Caco-2 (cell line): ENCODE measurements at regions not wholly inside any gene's neighbourhood (a gene's known extent, or its start where the extent isn't known, plus 50 kb on each side); places are given as distances from the start of the nearest gene placed in this dataset.

ENCODE experiments used
- BruUV-seq: library from RNA; stranded (reverse); fragments of 400-500 nt; replicated peaks from 2 replicates; lab custom pipeline; 2021; lab: Mats Ljungman, UMichigan
- CTCF ChIA-PET: fragments of 300-600 bp; sonication (Branson Sonifier 250); formaldehyde crosslinking; loops from one replicate; lab custom pipeline; 2022; ENCODE audit warnings: antibody characterized with exemption; lab: Charles Lee
- POLR2A ChIA-PET: fragments of 300-600 bp; sonication (Branson Sonifier 250); formaldehyde crosslinking; loops from one replicate; lab custom pipeline; 2022; ENCODE audit warnings: antibody characterized with exemption; lab: Charles Lee
- DNase-seq, 2 experiments: peaks; one replicate each; pipeline versions ENCODE4 v3.0.0 to v3.0.0-alpha.2; 2020 to 2022
- H3K27me3 ChIP-seq: replicated peaks from 2 replicates; pipeline ENCODE4 v1.6.0; 2011; ENCODE audit warnings: low read length; ENCODE audit not compliant: control insufficient read depth, insufficient read depth
- H3K36me3 ChIP-seq: 2 replicates; pipeline ENCODE4 v1.5.1; 2011; ENCODE audit warnings: low read length; ENCODE audit not compliant: control insufficient read depth, insufficient read depth
- H3K4me1 ChIP-seq: fragments of 250-450 bp; sonication (Bioruptor Pico); 2 replicates; pipeline ENCODE4 v1.5.1; 2020; ENCODE audit warnings: mild to moderate bottlenecking
- H3K4me3 ChIP-seq: 2 replicates; pipeline ENCODE4 v1.5.1; 2011; ENCODE audit warnings: low read depth, mild to moderate bottlenecking, control low read depth, low read length
- H3K9me3 ChIP-seq: fragments of 250-450 bp; sonication (Bioruptor Pico); 2 replicates; pipeline ENCODE4 v1.5.1; 2020; ENCODE audit warnings: mild to moderate bottlenecking, moderate library complexity
- H3K27ac Mint-ChIP-seq: one replicate; pipeline ENCODE4 v1.8.0; 2022; ENCODE audit warnings: mixed read lengths; ENCODE audit not compliant: unreplicated experiment
- H3K27me3 Mint-ChIP-seq: one replicate; pipeline ENCODE4 v1.8.0; 2022; ENCODE audit warnings: mixed read lengths; ENCODE audit not compliant: insufficient read depth, unreplicated experiment
- H3K36me3 Mint-ChIP-seq: one replicate; pipeline ENCODE4 v1.8.0; 2022; ENCODE audit warnings: mild to moderate bottlenecking, mixed read lengths; ENCODE audit not compliant: insufficient read depth, unreplicated experiment
- H3K4me1 Mint-ChIP-seq: one replicate; pipeline ENCODE4 v1.8.0; 2022; ENCODE audit warnings: low read depth, mixed read lengths; ENCODE audit not compliant: unreplicated experiment
- H3K4me3 Mint-ChIP-seq: one replicate; pipeline ENCODE4 v1.8.0; 2022; ENCODE audit warnings: mild to moderate bottlenecking, moderate library complexity, mixed read lengths; ENCODE audit not compliant: unreplicated experiment
- H3K9me3 Mint-ChIP-seq: one replicate; pipeline ENCODE4 v1.8.0; 2022; ENCODE audit warnings: mixed read lengths; ENCODE audit not compliant: unreplicated experiment
- intact Hi-C: fragments of 100-400 bp; cut with micrococcal nuclease; formaldehyde crosslinking; loops from one replicate; pipeline ENCODE4 v1.10.0; 2022; ENCODE audit not compliant: unreplicated experiment
- TF ChIP-seq, protein P1 (sequence below), 2 experiments: fragments of 200-600 bp in 1 of 2; IDR thresholded peaks; 1 replicate in 1 of 2; 2 replicates in 1 of 2; pipeline versions ENCODE4 v1.5.1 to v1.8.0; 2011 to 2022; ENCODE audit warnings: antibody characterized with exemption in 1 of 2, control low read depth in 1 of 2, inconsistent platforms in 1 of 2, low read depth in 1 of 2, low read length in 1 of 2, mild to moderate bottlenecking in 1 of 2, moderate library complexity in 1 of 2; ENCODE audit not compliant: insufficient read depth in 1 of 2, severe bottlenecking in 1 of 2, unreplicated experiment in 1 of 2

DNA sequence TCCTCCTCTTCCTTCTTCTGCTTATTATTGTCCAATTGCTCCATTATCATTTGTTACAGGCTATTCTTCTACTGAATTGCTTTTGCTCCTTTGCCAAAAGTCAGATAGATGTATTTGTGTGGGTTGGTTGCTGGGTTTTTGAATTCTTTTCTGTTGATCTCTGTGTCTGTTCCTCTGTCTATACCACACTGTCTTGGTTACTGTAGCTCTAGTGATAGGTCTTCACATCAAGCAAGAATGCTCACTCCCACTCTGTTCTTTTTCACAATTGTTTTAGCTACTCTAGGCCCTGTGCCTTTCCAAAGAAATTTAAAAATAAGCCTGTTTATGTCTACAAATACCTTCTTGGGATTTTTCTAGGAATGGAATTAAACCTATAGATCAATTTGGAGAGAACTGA is 217.2 kb downstream of the GALR1 start:
- Mint-ChIP-seq H3K27me3 (peaks cover 7% of the 10 kb centered on the region), H3K36me3 (no peaks in the 10 kb centered on the region), H3K9me3 (no peaks in the 10 kb centered on the region), H3K27ac (no peak overlapping the region), H3K4me3 (no peak overlapping the region), H3K4me1 (no peaks in the 10 kb centered on the region)
- Histone ChIP-seq H3K4me1 (no peaks in the 10 kb centered on the region), H3K36me3 (no peaks in the 10 kb centered on the region), H3K9me3 (no peaks in the 10 kb centered on the region), H3K4me3 (no peak overlapping the region), H3K27me3 (no peaks in the 10 kb centered on the region)
- TF ChIP-seq, protein P1, sequence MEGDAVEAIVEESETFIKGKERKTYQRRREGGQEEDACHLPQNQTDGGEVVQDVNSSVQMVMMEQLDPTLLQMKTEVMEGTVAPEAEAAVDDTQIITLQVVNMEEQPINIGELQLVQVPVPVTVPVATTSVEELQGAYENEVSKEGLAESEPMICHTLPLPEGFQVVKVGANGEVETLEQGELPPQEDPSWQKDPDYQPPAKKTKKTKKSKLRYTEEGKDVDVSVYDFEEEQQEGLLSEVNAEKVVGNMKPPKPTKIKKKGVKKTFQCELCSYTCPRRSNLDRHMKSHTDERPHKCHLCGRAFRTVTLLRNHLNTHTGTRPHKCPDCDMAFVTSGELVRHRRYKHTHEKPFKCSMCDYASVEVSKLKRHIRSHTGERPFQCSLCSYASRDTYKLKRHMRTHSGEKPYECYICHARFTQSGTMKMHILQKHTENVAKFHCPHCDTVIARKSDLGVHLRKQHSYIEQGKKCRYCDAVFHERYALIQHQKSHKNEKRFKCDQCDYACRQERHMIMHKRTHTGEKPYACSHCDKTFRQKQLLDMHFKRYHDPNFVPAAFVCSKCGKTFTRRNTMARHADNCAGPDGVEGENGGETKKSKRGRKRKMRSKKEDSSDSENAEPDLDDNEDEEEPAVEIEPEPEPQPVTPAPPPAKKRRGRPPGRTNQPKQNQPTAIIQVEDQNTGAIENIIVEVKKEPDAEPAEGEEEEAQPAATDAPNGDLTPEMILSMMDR (IDR thresholded peaks at IDR 0.05; ENCODE audit: insufficient read depth in 1 of 2, low read depth in 1 of 2, low read length in 1 of 2, severe bottlenecking in 1 of 2, unreplicated experiment in 1 of 2) = no peak
- no peak for DNase-seq
- BruUV-seq = no TSS peak
- intact Hi-C loops = no loop called here
- ChIA-PET CTCF (no interaction called here), POLR2A (no interaction called here)

DNA sequence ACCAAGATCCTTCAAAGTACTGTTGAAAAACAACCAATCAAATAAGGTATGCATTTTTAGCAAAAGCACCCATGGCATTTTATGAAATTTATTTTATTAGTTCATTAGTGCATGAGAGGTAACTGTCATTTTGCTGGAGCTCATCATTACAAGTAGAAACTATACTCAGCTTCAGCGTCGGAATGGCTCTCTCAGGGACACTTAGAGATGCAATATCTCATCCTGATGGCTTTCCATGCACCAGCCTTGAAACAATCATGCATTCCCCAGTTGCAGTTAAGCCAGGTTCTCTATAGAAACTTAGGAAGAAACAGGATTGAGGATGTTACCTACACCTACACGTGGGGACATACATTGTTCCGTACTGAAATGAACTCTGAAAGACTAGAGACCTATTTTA is 219.5 kb downstream of the GALR1 start:
- Mint-ChIP-seq H3K27me3 (peaks cover 7% of the 10 kb centered on the region), H3K4me1 (no peaks in the 10 kb centered on the region)
- H3K9me3 ChIP-seq = no peaks in the 10 kb centered on the region

DNA sequence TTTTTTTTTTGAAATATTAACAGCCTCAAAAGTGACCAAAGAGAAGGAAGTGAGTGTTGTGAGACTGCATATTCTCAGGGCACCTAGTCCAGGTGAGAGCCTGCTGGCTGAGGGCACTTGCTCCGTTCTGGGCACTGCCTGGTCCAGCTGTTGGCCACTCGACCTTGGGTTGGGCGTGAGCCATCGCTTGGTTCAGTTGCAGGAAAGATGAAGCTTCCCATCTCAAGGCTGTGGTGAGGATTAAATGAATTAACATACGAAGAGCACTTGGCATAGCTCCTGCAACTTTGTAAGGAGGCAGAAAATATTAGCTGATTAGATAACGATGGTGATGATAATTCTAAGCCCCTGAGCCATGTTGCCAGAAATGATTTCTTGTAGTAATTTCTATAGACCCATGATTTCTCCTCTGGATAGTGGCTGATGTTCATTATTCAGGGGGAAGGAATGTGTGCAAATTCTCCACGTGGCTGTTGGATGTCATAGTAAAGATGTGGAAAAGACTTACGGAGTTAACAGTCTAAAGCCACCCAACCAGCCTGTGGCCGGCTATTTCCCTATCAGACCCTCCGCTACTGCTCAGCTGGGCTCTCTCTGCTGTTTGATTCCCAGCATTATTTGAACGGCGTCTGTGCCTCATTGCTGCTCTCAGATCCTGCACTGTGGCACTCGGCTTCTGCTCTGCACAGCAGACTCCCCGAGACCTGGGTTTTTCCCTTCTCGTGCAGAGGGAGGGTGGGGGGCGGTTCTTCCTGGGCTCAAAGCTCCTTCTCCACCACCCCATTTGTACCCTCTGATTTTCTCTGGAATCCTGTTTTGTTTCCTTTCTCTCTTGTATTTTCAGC is 221.1 kb downstream of the GALR1 start:
- TF ChIP-seq, protein P1 (IDR thresholded peaks at IDR 0.05; ENCODE audit: insufficient read depth in 1 of 2, low read depth in 1 of 2, low read length in 1 of 2, severe bottlenecking in 1 of 2, unreplicated experiment in 1 of 2) = no peak
- Mint-ChIP-seq H3K36me3 (no peaks in the 10 kb centered on the region), H3K4me1 (no peaks in the 10 kb centered on the region), H3K4me3 (no peak overlapping the region), H3K9me3 (no peaks in the 10 kb centered on the region), H3K27ac (no peak overlapping the region), H3K27me3 (peaks cover 7% of the 10 kb centered on the region)
- CTCF ChIA-PET = no interaction called here
- intact Hi-C loops = no loop called here
- Histone ChIP-seq H3K9me3 (no peaks in the 10 kb centered on the region), H3K36me3 (no peaks in the 10 kb centered on the region), H3K27me3 (no peaks in the 10 kb centered on the region), H3K4me3 (no peak overlapping the region), H3K4me1 (no peaks in the 10 kb centered on the region)
- POLR2A ChIA-PET = no interaction called here
- no TSS peak for BruUV-seq
- no peak for DNase-seq

More for the DNA sequence above, 219.5 kb downstream of the GALR1 start:
- no peaks in the 10 kb centered on the region for H3K27me3 ChIP-seq
- Mint-ChIP-seq H3K27ac (no peak overlapping the region), H3K36me3 (no peaks in the 10 kb centered on the region), H3K4me3 (no peak overlapping the region), H3K9me3 (no peaks in the 10 kb centered on the region)
- no peaks in the 10 kb centered on the region for H3K36me3 ChIP-seq
- intact Hi-C loops = no loop called here
- BruUV-seq = no TSS peak
- no peak for DNase-seq
- no peaks in the 10 kb centered on the region for H3K4me1 ChIP-seq
- H3K4me3 ChIP-seq = no peak overlapping the region
- ChIA-PET POLR2A (no interaction called here), CTCF (no interaction called here)
- TF ChIP-seq, protein P1 (IDR thresholded peaks at IDR 0.05; ENCODE audit: insufficient read depth in 1 of 2, low read depth in 1 of 2, low read length in 1 of 2, severe bottlenecking in 1 of 2, unreplicated experiment in 1 of 2) = no peak
